Omental fat pad (tissue), 3 donors: ENCODE measurements at regions not wholly inside any gene's neighbourhood (a gene's known extent, or its start where the extent isn't known, plus 50 kb on each side); places are given as distances from the start of the nearest gene placed in this dataset.

Experiments used
- ATAC-seq: fragments of 150-250 bp; one replicate; pipeline ENCODE4 v1.9.1; 2016; ENCODE audit warnings: mild to moderate bottlenecking, moderate library complexity; ENCODE audit not compliant: low FRiP score
- DNase-seq: peaks from one replicate; pipeline ENCODE4 v3.0.0-alpha.2; 2019; ENCODE audit warnings: low spot score
- TF ChIP-seq, protein P1 (sequence below), 3 donors: fragments of 450-650 bp; IDR thresholded peaks; one replicate each; pipeline ENCODE4 v1.5.1; 2016 to 2017; ENCODE audit warnings: antibody characterized with exemption in 3 of 3, mild to moderate bottlenecking in 3 of 3, moderate library complexity in 2 of 3

DNA sequence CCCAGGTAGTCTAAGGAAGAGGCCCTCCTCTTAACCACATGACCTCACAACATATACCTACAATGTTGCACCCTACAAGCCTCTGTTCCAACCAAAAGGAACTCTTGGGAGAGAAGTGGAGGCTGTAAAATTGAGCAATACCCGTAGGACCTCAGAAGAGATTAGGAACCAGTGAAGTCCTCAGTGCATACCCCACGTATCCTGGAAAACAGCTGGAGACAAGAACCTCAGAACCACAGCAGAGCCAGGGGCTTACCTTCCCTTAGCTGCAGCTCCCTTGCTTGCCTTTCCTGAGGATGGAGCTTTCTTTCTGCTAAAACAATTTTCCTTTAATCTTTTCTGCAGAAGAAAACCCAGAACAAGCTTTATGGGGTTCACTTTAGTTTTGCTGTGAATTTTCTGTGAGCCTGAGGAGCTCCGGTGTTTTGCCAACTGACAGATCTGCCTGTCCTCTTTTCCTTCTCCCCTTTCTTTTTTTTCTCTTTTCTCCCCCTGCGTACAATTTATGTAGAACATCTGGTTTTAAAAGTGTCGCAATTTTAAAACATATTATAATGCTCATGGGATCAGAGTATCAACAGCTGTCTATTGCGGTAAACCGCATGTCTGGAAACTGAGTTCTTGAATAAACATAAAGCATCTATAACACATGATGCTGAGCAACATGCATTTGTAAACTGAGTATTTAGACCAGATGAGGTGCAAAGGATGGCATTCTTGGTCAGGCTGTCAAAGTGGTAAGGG is 226.4 kb upstream of the MAF start:
- DNase-seq (no peak), ATAC-seq (no peak)
- TF ChIP-seq, protein P1, sequence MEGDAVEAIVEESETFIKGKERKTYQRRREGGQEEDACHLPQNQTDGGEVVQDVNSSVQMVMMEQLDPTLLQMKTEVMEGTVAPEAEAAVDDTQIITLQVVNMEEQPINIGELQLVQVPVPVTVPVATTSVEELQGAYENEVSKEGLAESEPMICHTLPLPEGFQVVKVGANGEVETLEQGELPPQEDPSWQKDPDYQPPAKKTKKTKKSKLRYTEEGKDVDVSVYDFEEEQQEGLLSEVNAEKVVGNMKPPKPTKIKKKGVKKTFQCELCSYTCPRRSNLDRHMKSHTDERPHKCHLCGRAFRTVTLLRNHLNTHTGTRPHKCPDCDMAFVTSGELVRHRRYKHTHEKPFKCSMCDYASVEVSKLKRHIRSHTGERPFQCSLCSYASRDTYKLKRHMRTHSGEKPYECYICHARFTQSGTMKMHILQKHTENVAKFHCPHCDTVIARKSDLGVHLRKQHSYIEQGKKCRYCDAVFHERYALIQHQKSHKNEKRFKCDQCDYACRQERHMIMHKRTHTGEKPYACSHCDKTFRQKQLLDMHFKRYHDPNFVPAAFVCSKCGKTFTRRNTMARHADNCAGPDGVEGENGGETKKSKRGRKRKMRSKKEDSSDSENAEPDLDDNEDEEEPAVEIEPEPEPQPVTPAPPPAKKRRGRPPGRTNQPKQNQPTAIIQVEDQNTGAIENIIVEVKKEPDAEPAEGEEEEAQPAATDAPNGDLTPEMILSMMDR (IDR thresholded peaks at IDR 0.05), result no peak

DNA sequence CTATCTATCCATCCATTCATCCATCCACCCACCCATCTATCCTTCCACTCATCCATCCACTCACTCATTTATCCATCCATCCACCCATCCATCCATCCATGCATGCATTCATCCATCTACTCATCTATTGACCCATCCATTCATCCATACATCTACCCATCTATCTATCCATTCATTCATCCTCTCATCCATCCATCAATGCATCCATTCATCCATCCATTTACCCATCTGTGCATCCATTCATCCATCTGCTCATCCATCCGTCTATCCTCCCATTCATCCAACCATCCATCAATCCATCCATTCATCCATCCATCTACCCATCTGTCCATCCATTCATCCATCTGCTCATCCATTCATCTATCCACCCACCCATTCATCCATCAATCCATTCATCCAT is 224.5 kb upstream of the MAF start:
- ATAC-seq (no peak), DNase-seq (no peak)
- TF ChIP-seq, protein P1 (IDR thresholded peaks at IDR 0.05), result no peak

DNA sequence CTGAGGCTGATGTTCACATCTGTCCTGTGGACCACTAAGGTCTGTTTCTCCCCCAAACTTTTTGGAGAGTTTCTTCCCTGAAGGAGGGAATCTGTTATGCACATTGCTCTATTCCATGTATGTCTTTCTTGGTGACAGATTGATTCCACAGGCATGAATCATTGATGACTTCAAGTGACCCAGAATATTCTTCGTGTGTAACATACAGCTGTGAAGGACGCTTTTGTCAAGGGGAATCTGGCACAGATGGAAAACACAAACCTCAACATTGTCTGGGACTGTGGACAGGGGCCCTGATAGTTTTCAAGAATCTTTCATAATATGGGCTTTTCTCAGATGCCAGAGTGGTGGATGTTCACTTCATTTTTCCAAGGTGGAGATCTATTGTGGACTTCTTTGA is 223.1 kb upstream of the MAF start:
- no peak for DNase-seq
- no peak for ATAC-seq
- TF ChIP-seq, protein P1 (IDR thresholded peaks at IDR 0.05), result no peak

DNA sequence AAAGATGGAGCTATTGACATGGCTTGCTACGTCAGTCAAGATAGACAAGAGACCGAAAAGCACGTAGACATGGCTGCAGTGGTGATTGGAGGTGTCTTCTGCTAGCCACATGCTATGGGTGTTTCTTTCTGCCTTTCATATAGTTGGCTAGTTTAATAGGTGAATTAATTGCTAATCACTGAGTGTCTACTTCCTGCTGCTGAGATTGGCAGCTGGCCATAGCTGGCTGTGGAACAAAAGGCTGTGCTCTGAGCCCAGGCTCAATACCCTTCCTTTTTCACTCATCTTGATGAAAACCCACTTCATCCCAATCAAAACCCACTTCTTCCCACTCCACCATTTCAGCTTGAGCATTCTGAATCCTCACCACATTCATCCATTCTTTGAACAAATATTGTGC is 221.4 kb upstream of the MAF start:
- TF ChIP-seq, protein P1 (IDR thresholded peaks at IDR 0.05), result no peak
- DNase-seq (no peak), ATAC-seq (no peak)

DNA sequence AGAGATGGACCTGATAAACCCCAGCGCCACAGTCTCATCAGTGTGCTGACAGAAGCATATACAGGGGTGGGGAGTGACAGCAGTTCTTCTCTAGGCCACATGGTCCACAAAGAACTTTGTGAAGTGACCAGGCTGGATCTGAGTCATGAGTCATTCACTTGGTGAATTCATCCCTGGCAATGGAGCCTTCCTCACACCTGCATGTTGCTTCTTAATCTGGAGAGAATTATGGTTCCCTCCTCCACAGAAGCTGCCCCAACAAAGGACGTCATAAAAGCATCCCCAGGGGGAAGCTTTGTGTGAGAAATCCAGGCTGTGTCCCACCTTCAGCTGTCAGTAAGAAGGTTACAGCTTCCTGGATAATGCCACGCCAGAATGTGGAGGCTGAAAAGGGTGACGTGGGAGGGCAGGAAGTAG is 215.6 kb upstream of the MAF start:
- TF ChIP-seq, protein P1 (IDR thresholded peaks at IDR 0.05), result no peak
- ATAC-seq (no peak), DNase-seq (no peak)

DNA sequence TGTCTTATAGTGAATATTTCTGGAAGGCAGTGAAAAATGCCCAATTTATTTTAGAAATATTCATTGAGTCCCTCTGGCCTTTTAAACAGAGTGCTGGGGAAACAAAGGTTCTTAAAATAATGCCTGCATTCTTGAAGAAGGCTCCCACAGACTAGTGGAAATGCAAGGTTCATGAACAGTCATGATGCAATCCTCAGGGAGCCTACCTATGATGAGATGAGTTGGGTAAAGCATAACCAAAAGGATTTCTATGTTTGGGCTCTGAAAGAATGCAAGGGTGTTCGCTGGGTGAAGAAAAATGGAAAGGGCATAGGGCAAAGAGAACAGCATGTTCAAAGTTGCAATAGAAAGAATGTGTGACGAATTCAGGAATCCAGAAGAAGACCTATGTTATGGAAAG is 214.5 kb upstream of the MAF start:
- DNase-seq (no peak), ATAC-seq (no peak)
- TF ChIP-seq, protein P1 (IDR thresholded peaks at IDR 0.05), result no peak

DNA sequence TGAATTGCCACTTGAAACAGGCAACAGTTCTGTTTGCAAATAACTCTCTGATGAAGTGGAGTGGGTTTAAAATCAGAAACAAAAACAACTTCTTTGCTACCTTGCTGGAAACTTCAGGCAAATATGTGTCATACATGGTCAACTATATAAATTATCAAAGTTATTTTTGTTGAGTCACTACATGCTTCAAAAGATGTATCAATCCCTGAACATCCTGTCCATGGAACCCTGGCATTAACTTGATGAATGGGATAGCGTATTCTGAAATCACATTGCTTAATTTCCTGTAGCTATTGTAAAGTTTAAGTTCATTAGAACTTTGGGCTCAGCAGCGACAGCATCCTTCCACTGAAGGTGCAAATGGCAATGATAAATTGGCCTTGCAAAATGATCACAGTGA is 213.6 kb upstream of the MAF start:
- no peak for ATAC-seq
- TF ChIP-seq, protein P1 (IDR thresholded peaks at IDR 0.05), result no peak
- no peak for DNase-seq
